HG02943 (cell line): ENCODE measurements at regions not wholly inside any gene's neighbourhood (a gene's known extent, or its start where the extent isn't known, plus 50 kb on each side); places are given as distances from the start of the nearest gene placed in this dataset.

ENCODE experiments used
- ATAC-seq: cut with Tn5 transposase; IDR thresholded peaks from one replicate; pipeline ENCODE4 v1.9.1; 2021; ENCODE audit warnings: mild to moderate bottlenecking, low read depth, moderate library complexity; ENCODE audit not compliant: unreplicated experiment

DNA sequence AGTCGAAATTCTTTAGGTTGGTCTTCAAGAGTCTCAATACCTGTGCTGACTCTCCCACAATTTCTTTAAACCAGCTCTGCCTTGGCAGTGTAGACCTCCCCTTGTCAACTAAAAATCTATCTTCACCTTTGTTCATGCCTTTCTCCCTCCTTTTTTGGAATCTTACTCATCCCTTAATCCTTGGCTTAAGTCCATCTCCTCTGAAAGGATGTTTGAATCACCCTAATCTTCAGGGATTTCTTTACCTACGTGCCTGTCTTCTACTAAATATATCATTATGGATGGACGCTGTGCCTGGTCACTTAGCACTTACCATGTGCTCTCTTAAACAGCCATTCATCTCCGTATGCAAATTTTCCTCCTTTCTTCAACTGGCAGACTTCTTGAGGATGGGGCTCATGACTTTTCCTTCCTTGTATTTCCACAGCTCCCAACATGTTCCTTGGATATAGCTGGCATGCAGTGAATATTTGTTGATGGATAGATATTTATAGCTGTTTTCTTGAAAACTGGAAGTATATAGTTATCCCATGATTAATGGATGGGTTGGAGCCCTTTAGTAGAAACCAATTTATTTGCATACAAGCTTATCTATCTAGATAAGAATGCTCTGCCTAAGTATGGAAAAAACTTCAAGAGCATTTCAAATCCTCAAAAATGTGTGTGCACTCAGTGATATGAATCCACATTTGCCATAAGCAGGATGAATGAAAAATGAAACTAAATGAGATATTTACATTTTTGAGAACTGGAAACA lies 166.6 kb downstream of the SPRY1 start:
- no peak for ATAC-seq

DNA sequence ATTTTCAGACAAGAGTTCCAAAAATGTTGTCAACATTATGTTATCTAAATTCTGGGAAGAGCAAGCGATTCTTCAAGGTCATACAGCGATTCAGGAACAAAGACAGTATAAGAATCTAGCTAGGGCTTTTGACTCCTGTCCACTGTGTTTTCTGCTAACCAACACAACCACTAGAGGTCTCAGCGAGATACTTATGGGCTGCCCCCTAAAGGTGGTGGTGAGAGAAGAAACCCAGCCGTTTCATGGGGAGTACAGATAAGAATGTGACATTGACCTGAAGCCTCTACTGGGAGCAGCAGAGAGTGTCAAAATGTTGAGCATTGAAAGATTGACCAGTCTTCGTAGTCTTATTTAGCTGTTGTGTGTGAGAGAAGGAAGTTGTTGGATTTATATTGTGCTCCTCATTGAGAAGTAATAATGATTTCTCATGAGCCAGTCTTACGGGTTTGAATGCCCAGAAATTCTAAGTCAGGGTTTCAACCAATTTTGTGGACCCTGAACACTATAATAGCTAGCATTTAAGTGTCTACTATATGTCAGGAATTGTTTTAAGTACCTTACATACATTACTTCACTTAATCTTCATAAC lies 168.3 kb downstream of the SPRY1 start:
- peak; percentile 99 for ATAC-seq

DNA sequence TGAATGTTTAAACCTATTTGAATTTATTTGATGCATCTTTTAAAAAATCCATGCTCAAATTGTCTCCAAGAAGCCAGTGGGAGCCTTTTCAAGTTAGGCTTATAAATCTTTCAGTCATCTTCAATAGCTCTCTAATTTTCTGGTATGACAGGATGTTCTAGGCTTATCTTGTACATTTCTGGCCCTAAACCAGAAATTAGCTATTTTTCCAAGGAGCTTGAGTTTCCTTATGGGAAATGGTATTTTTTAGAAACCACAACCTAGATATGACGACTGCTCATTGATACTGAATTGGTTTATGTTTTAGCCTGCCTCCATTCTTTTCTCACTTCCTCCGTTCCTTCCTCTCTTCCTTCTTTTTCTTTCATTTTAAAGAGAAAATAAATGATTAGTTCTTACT lies 172.3 kb downstream of the SPRY1 start:
- ATAC-seq, result no peak

DNA sequence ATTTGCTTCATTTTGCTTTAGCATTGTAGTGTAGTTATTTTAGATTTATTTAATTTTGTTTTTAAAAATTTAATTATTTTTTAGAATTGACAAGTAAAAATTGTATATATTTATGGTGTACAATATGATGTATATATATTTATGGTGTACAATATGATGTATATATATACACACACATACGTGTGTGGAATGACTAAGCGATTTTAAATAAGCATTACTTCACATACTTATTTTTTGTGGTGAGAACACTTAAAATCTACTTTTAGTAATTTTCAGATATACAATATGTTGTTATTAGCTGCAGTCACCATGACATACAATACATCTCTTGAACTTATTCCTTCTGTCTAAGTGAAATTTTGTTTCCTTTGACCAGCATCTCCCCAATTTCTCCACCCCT lies 172.9 kb downstream of the SPRY1 start:
- ATAC-seq, result no peak

DNA sequence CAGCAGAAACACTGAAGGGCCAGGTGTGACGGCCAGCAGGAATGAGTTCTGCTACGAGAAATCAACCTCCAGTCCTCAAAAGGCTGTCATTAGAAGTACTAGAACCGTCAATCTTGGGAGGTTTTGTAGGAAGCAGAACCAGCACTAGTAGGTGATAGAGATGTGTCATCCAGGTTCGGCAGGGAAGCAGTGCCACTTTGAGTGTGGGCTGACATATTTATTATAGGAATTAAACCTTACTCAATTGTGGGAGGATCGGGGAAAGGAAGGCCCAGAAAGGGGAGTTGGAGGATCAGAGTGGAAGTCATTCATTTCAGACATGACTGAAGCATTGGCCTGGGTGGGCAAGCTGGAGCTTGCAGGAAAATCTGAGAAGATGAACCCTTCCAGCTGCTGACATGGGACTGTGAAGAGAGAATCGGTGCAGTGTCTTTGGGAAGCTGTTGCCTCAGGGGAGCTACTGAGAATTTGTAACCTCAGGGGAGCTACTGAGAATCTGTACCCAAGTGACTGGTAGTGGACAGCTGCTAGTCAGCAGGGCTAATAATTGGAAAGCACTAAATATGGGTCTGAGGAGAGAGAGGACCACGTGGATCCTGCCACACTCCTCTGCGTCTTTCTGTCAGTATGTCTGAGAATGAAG lies 177.4 kb downstream of the SPRY1 start:
- no peak for ATAC-seq

DNA sequence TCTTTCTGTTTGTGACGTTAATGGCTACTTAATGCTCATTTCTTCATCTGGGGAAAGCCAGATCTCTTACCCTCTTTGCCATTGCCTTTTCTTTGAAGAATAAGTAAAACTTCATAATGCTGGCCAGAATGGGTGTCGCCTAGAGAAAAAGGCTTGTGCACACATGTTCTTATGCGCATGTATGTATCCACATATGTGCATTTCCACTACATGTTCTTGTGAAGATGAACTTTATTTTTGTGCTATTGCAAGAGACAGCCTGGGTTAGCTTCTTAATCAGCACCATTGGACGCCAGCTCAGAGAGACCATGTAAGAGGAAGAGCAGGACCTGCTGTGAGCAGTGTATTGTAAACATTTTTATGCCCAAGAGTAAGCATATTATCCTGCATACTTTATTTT lies 178.7 kb downstream of the SPRY1 start:
- no peak for ATAC-seq

DNA sequence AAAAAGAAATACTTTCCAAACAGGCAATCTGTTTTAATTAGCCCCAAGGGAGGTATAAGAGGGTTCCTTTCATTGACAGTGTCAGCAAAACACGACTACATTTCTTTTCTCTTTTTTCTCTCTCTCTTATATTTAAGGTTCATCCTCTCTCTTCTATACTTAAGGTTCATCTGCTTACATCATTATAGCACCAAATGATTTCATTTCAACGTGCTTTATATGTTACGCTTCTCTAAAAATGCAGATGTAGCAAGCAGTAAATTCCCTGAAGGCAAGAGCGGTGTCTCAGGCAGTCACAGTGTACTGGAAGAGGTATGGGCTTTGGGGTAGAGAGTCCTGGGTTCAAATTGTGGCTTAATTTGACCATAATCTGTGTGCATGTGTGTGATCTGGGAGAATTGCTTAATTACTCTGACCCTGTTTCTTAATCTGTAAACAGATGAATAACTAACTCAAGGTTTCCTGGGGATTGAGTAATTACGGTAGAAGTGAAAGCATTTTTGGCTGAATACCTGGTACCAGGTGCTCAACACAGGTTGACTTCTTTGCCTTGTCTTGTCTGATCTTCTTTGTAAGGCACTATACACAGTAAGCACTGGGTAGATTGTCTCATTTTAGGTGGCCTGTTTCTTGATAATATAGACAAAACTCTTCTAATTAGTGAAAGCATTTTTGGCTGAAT lies 180.8 kb downstream of the SPRY1 start:
- no peak for ATAC-seq

DNA sequence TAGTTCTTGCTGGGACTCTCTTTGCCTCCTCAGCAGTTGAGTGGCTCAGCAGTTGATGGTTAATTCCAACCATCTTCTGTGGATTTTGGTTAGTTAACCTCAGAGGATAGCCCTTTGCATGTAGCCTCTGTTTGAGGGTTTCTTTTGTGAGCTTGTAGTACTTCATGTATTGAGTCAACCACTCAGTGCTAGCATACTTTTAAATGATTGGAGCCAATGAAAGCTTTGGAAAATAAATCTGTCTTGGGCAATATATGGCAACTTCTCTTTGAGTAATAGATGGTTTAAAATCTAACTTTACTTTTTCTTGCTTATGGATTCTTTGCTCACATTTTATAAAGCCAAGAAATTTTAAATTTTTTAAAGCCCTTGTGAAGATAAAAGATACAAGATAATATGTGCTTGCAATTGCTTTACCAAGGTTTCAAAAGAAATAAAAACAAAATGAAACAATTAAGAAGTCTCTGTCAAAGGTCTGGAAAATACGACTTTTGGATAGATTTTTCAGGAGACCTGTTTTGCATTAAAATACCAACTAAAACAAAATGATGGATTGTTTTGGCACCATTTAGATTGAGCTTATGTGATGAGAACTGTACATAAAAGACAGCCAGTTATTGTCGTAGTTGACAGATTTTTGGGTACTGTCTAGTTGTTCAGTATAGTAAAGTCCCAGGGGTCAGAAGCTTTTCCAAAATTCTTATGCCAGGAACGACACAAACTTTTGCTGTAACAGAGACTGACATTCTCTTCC lies 181.9 kb downstream of the SPRY1 start:
- ATAC-seq, result no peak

DNA sequence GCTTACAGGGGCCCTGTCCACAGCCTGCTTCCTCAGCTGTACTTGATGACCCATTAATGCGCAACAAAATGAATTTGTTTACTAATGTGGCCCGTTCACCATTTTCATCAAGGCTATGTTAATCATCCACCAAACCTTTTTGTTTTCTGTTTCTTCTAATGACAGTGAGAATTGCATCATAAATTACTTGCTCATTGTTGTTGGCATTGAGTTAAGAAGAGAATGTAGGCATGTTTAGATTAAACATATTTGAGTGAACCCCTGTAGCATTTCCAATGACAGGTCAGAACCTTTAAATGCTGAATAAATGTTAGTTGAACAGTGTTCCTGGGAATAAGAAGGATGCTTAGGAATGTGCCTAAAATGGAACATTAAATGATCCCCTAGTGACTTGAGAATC lies 183.4 kb downstream of the SPRY1 start:
- no peak for ATAC-seq

DNA sequence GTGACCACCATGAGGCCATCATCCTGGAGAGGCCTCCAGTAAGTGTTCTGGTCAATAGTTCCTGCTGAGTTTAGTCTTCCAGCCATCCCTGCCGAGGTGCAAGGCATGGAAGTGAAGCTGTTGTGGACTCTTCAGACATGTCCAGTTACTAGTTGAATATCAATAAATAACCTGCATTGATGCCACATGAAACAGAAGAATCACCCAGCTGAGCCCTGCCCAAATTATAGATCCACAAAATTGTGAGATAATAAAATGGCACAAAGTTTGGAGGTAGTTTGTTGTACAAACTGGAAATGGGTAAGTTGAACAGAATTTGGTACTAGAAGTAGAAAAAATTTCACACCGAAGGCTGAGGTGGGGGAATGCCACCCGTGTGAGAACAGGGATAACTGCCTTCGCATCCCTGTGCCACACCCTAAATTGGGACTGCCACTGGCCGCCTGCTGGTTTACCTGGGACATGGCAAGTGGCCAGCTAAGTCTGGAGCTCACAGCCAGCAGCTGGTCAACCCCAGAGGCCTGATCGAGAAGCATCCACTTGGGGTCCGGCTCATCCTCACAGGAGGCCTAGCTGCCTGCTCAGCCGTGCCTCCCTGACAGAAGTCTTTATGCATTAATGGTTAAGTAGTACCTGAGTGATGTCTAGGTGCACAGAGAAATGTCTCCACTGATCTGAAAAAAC lies 184.5 kb downstream of the SPRY1 start:
- ATAC-seq, result no peak

DNA sequence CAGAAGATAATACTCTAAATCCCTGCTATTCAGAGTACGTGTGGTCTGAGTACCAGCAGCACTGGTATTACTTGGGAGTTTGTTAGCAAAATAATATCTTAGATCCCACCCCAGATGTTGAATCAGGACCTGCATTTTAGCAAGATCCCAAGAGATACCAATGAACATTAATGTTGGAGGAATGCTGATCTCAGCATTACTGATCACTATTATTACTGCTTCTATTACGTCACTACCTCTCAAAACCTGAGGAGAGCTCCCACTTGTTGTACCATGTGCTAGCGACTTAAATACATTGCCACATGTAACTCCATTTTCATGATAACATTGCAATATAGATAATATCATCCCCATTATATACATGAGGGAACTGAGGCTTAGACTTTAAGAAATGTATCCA lies 185.2 kb downstream of the SPRY1 start:
- no peak for ATAC-seq

DNA sequence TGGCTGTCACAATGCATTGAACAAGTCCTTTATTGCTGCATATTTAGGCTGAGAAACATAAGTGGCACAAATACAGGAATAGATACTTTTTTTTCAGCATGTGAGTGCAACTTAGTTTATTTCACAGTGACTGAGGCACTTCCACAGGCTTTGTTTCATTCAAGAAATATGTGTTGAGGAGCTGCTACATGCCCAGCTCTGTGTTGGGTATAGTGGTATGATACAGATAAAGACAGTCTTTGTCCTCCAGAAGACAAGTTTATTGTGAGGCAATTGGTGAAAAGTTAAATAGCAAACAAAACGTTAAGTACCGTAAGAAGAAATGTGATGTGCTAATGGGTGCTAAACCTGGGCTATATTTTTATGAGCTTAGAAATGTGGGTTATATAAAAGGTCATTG lies 186.4 kb downstream of the SPRY1 start:
- no peak for ATAC-seq

DNA sequence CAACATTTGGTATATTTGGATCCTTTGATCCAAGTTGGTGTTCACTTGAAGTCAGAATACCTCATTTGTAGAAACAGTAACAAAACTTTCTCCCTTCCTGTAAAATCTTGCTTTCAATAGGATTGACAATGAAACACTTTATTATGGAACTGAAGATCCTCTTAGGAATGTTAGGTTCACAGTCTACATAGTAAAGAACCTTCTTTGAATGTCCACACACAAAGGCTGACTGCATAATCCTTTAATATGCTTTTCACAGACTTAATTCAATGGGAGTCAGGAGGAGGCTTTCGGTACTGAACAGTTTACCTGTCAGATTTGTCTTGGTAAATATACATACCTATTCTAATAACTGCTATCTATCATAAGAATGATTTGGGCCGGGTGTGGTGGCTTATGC lies 188.5 kb downstream of the SPRY1 start:
- no peak for ATAC-seq

DNA sequence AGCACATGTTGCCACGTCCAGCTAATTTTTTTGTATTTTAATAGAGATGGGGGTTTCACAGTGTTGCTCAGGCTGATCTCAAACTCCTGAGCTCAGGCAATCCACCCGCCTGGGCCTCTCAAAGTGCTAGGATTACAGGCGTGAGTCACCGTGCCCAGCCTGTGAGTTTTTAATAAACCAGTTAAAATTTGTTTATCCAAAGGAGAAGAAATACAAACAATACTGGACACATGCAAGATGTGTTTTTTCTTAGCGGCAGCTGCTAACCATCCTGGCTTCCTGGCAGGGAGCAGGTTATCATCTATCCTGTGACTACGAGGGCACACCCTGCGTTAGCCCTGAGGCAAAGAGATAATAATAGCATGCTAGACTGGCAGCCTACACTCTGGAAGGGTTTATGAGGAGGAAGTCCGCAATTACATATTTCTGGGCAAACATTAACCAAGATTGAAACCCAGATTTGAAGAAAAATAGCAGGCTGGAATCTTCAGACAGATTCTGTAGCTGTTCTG lies 191.4 kb downstream of the SPRY1 start:
- peak; percentile 21 for ATAC-seq

DNA sequence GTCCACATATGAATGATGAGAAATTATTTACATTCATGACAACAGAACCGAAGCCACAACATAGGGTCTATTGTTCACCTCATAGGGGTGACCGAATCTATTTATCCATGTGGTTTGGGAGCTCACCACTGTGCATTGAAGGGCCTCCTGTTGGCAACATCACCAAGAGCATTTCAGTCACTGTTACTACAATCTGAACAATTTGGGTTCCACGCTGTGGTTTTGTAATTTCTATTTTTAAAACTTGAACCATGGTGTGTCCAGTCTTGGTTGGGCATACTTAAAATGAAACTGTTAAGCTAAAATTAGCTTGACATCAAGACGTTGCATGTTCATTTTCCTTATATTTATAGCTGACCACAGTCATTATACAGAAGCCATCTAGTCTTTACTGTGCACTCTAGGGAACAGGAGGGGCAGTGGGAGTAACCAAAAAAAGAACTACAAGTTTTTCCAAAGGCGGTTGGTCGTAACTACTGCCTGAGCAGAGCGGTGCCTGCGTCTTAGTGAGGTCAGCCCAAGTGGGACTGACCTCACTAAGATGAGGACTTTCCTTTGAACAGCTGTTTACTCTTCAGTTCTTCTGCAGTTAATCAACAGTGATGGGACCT lies 192.1 kb downstream of the SPRY1 start:
- ATAC-seq, result peak; percentile 71

DNA sequence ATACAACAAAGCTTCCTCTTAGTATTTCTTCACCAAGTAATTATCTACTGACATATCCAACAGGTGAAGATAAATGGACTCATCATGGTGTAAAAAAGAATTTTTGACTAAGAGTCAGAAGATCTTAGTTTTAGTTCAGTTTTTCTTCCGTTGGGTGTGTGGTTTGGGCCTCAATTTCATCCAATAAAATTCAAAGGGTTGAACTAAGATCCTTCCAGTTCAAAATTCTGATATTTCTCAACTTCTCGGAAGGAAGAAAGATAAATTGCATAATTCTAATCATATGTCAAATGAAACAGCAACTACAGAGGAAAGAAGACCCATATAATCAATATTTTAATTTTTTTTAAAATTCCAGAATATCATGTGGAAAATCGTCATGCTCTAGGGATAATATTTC lies 192.7 kb downstream of the SPRY1 start:
- no peak for ATAC-seq

DNA sequence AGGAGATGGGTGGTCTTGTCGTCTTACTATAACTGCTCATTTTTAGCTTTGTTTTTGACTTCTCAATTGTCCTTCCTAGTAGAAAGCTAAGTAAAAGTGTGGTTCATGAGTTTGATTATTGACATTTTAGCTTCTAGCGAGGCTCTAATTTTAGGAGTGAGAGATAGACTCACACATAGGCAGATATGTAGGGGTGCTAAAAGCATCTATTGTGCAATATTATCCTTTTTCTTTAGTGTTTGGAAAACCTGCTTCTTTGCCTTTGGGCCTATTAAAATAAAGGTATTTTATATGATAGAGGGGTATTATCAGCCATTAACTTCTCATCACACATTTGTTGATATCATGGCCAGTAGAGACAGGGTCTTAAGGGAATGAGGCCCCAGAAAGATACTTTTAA lies 195.3 kb downstream of the SPRY1 start:
- no peak for ATAC-seq

DNA sequence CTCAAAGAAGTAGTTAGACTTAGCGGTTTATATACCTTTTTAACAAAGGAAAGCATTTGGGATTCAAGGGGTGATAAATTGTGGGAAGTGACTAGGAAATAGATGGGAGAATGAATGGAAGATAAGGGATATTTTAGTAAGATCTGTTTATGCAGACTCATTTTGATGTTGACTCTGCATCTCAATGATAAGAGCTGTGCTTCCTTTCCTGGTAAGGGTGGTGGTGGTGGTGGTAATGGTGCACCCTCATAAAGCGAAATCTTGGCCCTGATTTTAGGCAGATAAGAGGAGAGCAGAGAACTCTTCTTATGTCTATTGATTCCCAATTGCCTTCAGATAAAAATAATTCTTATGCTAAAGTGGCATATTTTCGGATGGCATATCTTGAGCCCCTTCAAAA lies 197.1 kb downstream of the SPRY1 start:
- no peak for ATAC-seq

DNA sequence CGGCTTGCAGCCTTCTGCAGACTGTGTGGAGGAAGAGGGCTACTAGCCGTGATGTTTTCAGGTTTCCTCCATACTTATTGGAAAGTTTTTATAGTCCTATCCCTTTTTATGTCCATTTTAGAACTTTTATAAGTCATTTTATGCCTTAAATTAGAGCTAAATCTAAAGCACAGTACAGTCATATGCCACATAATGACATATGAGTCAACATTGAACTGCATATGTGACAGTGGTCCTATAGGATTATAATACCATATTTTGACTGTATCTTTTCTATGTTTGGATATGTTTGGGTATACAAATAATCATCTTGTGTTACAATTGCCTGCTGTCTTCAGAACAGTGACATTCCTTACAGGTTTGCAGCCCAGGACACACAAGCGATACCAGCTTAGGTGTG lies 200.2 kb downstream of the SPRY1 start:
- no peak for ATAC-seq

DNA sequence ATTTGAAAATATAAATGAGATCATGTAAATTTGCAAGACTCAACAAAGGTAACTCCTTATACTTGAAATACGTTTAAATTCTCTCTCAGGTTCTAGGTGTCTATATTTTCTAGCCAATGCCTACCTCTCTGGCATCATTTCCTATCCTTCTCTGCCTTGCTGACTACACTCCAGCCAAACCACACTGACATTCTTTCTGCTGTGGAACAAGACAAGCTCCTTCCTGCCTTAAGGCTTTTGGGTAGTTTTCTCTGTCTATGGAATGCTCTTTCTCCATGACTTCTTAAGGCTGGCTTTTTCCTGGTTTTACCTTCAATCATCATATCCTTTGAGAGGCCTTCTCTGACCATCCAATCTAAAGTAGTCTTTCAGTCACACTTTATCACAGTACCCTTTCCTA lies 201.0 kb downstream of the SPRY1 start:
- no peak for ATAC-seq
